GM10266 (cell line): ENCODE measurements at regions not wholly inside any gene's neighbourhood (a gene's known extent, or its start where the extent isn't known, plus 50 kb on each side); places are given as distances from the start of the nearest gene placed in this dataset.

Experiments
- DNase-seq: peaks from one replicate; pipeline ENCODE4 v3.0.0; 2012; ENCODE audit errors: extremely low spot score
- CTCF ChIP-seq: IDR thresholded peaks from 2 replicates; pipeline ENCODE4 v1.5.1; 2012; ENCODE audit warnings: mild to moderate bottlenecking, low read depth; ENCODE audit not compliant: control insufficient read depth, insufficient read depth; ENCODE audit errors: missing control alignments

GRCh38 chr3:5569152-5569551 lies 381.6 kb downstream of the EDEM1 start:
- TF ChIP-seq CTCF: no peak

DNA sequence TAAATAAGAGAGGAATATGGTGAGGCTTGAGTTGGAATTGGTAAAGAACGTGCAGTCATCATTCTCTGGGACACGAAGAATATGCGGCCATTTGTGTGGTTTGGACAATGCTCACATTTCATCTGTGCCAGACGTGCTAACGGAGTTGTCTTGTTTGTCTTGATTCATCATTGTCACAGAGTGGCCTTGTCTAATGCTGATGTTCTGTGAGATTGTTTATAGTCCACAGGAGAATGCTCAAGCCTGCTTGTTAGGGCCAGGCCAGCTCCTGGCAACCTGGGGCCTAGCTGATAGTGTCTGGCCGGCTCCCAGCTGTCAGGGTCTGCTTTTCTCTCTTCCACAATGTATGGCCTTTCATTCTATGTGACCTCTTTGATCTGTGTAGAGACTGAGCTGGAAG lies 384.7 kb downstream of the EDEM1 start:
- no peak for DNase-seq
- no peak for TF ChIP-seq CTCF

More at GRCh38 chr3:5569152-5569551, 381.6 kb downstream of the EDEM1 start:
- DNase-seq: no peak

DNA sequence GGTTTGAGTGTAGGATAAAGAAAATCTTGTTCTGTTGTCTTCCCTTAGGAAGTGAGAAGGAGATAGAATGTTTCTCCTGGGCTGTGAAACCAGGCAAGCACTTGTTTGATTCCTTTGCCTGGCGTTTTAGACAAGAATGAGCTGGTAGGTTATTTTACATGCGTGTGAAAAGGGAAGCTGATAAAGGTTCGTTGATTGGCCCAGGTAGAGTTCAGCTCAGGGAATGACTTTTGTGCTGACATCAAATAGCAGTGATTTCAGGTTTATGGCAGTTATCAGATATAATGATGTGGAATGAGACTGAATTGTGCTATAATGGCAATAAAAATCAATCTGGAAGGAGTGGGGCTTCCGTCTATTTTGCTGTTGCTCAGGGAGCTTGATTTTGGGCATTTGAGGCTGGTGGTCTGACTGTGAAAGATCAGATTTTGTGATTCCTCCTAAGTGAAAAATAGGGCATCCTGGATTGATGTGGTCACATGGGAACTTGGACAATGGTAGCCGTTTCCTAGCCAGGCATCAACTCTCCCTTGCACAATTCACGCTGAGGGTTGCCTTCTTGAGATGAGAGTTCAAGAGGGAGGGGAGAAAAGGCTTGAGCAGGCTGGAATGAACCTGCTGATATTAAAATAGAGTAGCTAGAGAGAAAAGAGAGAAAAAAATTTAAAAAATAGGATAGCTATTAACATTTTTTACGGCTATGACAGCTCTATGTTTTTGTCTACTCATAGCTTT lies 388.9 kb downstream of the EDEM1 start:
- TF ChIP-seq CTCF: no peak
- no peak for DNase-seq

DNA sequence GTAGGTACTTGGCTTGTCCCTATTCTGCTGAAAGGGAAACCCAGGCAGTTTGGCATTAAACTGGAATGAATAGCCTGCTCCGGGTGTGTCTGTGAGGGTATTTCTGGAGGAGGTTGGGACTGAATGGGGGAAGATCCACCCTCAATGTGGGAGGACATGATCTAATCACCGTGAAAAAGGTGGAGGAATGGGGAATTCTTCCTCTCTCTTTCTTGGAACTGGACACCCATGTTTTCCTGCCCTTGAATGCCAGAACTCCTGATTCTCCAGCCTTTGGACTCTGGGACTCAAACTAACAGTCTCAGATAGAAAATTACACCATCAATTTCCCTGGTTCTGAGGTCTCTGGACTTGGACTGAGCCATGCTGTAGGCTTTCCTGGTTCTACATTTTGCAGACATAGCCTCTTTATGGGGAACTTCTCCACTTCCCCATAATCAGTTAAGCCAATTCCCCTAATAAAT lies 391.7 kb downstream of the EDEM1 start:
- TF ChIP-seq CTCF: no peak

GRCh38 chr3:5579946-5580345 lies 392.4 kb downstream of the EDEM1 start:
- no peak for TF ChIP-seq CTCF
- DNase-seq: no peak

More for the DNA sequence above, 391.7 kb downstream of the EDEM1 start:
- no peak for DNase-seq

DNA sequence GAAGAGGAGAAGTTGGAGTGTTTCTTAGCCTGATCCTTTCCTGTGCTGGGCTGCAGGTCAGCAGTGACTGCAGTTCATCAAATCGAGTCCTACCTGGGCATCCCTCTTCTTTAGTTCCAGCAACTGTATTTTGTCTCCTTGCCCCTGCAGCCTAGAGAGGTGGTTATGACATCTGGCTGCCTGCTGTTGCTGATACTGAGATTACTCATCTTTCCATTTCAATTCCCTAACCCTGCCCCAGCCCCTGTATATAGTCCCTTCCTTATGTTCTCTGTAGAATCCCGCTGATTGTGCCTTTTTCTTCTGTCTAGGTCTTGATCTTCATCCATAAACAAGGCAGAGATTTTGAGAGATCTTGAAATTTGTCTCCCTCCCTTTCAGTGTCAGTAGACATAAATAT lies 393.3 kb downstream of the EDEM1 start:
- DNase-seq: no peak
- TF ChIP-seq CTCF: no peak

GRCh38 chr3:5581743-5582142 lies 394.2 kb downstream of the EDEM1 start:
- TF ChIP-seq CTCF: no peak
- no peak for DNase-seq
